Fibroblast of peridontal ligament (primary cell): ENCODE measurements at regions not wholly inside any gene's neighbourhood (a gene's known extent, or its start where the extent isn't known, plus 50 kb on each side); places are given as distances from the start of the nearest gene placed in this dataset.

Experiments used
- DNase-seq: peaks from one replicate; pipeline ENCODE4 v3.0.0-alpha.2; 2010; ENCODE audit errors: extremely low read depth

DNA sequence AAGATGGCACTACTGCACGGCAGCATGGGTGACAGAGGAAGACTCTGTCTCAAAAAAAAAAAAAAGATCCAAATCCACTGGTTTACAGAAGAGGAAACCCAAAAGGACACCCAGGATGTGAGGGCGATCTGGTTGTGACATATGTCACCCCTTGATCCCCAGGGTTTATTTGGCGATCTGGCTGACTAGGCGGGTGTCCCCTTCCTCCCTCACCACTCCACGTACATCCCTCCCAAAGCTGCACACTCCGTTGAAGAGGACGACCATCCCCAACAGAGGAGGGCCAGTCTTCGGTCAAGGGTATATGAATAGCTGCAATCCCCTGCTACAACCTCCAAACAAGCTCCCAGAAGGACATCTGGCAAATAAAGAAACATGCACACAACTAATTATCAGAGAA lies 111.6 kb downstream of the HTR5A start:
- no peak for DNase-seq

DNA sequence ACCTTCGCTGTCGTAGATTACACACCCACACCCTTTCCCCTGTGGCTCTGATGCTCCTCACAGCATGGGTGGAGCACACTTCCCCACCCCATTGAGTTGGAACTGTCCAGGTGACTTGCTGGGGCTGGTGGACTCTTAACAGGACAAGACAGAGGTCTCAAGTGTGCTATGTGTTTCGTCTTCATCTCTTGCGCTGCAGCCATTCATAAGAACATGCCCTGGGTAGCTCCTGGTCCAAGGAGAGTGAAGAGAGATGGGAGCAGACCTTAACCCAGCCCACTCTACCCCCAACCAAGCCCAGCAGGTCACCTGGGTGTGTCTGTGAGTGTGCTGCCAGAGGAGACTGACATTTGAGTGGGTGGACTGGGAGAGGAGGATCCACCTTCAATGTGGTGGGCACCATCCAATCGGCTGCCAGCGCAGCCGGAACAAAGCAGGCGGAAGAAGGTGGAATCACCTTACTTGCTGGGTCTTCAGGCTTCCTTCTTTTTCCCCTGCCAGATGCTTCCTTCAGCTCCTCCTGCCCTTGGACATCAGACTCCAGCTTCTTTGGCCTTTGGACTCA lies 112.4 kb downstream of the HTR5A start:
- DNase-seq: no peak

DNA sequence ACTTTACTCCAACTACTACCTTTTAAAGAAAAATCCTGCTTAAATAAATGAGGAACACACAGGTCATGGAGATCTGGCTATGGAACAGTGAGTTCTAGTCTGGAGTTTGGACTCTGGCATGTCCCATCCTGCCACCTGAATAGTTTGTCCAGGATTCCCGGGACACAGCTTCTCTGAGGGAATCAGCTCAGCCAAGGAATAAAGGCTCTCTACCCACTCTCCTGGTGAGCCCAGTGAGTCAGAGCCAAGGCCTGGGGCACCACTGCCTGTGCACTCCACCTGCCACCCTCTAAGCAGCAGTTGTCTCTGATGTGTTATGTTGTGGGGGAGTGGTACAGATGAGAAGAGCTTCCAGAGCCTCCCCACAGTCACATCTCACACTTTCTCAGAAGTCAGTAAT lies 113.5 kb downstream of the HTR5A start:
- DNase-seq: no peak

DNA sequence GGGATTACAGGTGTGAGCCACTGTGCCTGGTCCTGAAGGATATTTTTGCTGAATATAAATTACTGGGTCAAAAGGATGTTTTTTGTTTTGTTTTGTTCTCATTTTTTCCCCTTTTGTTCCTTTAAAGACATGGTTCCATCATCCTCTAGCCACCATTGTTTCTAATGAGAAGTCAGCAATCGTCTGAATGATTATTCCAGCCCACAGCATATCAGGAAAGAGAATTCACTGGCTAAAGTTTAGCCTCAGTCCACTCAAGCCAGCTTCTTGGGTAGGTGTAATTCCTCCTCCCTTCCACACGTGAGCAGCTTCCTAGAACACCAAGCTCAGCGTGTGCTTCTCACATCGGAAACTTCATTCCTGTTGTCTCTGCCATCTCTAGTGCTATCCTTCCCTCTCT lies 112.8 kb upstream of the INSIG1 start:
- DNase-seq: no peak

DNA sequence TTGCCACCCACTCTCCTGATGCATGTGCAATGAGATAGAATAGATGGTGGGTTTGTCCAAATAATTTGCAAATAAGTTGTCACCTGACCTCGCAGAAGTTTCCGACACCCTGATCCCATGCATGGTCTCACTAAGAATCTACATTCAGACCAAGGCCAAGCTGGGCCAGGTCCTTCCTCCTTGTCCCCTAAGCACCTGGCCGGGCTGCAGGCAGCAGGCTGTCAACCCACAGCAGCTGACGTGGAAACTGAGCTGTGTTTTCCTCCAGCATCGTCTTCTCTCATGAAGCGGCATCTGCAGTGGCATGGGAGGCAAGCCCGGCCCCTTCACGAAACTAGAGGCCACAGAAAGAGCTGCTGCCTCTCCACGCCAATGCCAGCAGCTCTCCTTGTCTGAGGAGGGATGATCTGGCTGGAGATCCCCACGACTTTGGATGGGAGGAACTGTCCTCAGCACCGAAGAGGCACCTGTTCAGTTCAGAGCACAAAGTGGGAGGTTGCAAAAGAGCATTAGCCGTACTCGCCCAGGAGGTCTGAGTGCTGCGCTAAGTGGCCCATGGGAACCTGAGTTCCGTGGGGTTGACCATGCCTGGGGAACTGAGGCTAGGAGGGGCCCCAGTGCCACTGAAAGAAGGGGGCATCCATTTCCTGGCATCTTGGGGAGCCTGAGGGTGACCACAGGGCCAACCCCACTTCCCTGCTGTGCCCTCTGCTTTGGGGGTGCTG lies 110.5 kb upstream of the INSIG1 start:
- DNase-seq: no peak

DNA sequence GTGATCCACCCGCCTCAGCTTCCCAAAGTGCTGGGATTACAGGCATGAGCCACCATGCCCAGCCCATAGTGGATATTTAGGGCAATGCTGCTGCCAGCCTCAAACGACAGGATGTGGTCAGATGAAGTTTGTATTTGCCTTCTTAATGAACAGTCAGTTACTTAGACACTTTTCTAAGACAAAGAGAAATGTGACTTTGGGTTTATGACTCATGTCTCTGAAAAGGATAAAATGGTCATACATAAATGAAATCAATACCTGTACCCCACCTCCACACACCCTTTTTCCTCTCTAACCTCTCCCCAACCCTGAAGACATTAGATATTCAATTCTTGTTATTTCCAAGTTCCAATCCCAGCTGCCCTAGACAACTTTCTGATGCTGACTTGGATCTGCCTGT lies 109.3 kb upstream of the INSIG1 start:
- no peak for DNase-seq

DNA sequence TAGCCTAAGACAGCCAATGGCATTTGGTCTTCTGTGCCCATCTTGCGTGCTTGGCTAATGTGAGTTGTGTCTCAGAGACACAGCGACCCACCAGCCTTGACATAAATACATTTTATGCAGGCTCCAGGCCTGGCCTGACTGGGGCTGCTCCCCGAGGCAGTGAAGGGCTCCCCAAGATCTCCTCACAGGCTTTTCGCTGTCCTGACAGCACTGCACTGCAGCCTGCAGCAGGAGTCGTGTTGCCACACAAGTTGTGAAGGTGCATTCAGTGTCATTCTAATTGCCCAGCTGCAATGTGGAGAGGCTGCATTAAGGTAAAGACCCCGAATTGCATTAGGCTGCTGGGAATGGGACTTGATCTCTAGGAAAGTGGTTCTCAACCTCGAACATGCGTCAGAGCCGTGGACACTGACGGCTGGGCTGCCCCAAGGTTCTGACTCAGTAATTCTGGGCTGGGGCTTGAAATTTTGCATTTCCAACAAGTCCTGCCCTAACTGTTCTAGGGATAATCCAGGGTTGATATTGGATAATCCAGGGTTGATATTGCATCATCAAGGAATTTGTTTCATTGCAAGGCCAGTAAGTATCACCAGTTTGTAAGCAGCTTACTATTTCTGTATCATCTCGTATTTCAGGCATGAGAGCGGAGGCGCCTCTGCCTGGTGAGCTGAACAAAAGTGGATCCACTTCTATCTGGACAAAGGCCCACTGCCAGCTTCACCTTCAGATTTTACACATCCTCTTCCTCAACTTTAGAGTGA lies 108.7 kb upstream of the INSIG1 start:
- peak; percentile 71 for DNase-seq

DNA sequence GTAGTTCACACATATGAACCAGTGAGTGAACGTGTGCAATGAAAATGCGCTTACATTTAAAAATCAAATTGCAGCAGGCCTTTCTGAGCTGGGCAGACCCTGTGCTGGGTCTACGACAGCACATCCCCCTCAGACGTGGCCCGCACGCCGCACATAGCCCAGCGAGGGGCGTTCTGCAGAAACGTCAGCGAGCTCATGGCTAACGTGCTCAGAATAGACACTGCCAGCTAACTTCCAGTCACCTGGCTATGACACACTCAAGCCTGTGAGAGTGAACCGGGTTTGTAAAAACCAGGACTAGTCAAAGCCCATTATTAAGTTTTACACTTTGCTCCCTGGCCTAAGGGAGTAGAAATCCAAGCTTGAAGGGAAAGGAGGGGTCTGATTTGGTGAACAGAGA lies 108.1 kb upstream of the INSIG1 start:
- no peak for DNase-seq

DNA sequence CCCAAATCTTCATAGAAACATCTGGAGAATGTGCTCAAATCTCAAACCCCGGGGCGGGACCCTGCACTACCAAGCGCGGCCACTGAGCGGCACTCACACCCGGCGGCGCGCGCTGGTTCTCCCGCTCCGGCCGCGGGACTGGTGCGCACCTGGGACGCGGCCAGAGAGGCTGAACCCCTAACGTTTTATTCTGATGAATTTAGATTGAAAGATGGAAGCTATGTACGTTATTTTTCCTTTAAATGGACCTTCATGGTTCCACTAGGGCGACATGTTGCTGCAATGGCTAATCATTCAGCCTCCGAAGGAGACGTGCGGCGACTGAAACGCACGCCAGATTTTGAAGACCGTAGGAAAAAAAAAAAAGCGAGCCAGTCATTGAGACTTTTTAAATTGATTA lies 107.0 kb upstream of the INSIG1 start:
- DNase-seq: peak; percentile 22

DNA sequence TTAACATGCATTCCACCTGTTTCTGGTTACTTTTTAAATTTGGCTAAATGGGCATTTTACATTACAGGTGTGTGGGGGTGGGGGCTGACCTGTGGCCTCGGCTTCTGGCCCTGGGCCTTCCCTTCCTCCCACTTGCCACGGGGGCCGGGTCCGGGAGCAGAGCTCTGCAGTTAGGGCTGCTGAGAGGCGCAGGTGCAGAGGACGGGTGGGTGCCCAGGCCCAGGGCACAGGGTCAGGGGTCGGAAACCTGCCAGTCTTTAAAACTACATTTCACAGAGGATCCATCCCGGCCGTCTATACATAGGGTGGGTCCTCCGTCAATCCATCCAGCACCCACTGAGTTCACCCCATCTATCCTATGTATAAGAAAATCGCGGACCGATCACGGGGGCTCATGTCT lies 106.5 kb upstream of the INSIG1 start:
- DNase-seq: no peak

DNA sequence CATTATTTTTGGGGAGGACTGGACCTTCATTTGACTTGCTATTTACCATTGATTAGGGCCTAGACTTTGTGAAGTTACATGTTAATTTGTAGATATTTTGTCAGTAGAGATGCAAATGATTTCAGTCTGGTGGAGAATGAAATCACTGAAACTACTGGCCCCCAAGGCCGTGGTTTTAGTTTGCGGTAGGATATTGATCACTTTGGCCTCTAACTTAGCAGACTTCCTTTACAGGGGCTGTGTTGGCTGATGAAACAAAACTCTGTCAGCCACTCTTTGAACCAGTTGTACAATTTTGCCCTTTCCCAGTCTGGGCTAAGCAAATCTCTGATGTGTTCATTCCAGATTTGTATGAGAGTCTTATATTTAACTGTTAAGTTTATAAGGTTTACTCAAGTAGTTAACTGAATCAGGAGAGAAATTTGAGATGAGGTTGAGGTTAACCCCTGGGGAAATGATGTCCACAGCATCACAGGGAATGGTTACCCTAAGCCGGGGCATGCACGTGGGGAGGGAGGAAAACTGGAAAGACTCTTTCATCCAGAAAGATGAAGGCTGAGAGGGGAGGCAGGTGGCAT lies 105.7 kb upstream of the INSIG1 start:
- peak; percentile 16 for DNase-seq

DNA sequence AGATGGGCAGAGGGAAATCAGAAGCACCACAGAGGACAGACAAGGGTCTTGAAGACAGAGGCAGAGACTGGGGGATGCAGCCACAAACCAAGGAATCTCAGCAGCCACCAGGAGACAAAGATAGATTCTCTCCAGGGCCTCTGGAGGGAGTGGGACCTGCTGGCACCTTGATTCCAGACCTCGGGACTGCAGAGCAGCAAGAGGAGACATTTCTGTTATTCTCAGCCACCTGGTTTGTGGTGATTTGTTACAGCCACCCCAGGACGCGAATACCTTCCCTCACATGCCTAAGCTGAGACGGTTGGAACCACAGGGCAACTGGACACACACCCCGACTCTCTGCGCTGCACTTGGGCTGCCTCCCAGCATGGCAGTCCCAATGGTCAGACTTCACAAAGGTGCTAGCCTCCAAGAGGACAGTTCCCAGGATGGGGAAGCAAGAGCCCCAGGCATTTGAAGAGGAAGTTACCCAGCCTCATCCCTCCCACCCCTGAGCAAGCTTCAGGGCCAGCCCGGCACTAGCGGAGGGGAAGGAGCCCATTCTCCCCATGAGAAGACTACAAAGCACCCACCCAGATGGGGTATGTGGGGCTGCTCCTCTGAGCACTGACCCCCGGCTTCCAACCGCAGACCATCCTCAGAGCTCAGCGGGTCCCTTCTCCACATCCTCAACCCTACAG lies 104.6 kb upstream of the INSIG1 start:
- no peak for DNase-seq

DNA sequence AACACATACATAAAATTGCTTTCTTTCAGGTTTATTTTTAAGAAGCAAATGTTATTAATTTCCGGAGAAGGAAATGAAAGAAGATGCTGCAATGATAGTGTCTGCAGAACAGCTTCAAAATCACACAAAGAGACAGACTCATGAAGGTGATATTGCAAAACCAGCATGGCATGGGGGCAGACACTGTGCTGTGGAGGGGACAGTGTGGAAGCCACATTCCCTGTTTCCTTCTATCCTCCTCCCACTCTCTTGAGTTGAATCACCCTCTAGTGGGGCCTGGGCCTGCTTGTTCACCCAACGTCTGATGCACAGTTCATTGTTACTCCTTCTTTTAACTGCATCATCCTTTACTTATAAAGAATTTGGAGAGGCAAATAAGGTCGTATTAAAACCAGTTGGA lies 104.0 kb upstream of the INSIG1 start:
- DNase-seq: no peak

DNA sequence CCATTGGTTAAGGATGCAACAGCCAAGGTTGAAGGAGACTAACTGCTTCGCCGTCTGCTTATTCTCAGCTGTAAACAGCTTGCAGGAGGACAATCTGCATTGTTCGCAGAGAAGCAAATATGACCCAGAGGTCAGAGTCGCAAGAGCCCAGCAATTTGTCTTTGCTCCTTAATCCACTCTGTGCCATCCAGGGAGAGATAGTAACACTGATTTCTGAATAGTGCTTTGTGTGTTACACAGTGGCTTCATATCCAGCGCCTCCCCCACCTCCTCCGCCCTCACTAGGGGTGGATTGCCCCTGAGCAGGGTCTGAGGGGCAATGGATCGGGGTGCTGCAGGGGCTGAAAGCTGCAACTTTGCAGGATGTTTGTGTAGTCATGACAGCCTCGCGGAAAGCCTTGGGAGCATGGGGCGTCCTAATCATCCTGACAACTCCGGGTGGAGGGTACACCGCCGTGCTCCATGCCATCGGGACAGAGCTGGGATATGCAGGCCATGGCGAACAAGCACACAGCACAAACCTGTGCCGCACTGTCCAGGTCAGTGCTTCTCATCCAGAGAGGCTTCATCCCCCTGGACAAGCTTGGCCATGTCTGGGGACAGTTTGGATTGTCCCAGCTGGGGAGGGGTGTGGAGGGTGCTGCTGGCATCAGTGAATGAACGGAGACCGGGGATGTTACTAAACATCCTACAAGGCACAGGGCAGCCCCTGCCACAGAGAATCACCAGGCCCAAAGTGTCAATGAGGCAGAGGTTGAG lies 103.1 kb upstream of the INSIG1 start:
- no peak for DNase-seq

DNA sequence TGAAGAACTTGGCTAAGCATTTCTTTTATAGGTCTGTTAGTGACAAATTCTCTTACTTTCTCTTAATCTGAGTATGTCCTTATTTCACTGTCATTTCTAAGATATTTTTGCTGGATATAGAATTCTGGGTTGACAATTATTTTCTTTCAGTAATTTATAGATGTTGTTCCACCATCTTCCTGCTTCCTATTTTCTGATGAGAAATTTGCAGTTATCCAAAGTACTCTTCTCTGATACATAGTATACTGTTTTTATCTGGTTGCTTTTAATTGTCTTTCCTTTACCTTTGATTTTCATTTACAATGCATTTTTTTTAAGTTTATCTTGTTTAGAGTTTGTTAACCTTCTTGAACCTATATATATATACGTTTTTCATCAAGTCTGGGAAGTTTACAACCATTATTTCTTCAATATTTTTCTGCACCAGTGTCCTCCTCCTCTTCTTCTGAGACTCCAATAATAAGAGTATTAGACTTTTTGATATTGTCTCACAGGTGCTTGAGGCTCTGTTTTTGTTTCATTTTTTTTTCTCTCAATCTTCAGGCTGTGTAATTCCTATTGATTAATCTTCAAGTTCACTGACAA lies 101.6 kb upstream of the INSIG1 start:
- no peak for DNase-seq

DNA sequence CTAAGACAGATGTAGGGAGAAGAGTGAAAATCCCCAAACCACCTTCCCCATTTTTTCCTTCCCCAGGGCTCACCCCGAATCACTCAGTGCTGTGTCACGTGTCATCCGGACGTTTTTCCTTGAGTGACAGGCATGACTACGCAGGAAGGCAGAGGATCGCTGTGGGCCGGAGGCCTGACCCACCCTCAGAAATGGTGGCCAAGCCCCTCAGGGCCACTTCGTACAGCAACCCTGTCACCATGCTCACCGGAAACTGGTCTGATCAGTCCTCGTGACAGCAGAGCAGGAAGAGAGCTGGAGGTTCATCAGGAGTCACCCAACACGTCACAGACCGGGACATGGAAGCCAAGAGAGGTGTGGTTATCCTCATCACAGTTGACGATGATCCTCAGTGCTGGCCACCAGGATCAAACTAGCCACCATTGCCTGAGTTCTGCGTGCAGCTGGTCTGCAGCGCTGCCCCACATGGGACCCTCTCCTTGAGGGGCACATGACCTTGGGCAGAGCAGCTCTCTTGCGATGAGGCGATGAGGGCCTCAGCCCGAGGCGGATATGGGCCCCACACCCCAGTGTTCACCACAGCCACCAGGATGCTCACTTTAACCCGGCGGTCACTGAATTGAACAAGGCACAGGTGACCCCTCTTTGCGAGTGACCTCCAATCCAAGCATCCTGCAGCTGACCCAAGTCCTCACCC lies 99.3 kb upstream of the INSIG1 start:
- no peak for DNase-seq

DNA sequence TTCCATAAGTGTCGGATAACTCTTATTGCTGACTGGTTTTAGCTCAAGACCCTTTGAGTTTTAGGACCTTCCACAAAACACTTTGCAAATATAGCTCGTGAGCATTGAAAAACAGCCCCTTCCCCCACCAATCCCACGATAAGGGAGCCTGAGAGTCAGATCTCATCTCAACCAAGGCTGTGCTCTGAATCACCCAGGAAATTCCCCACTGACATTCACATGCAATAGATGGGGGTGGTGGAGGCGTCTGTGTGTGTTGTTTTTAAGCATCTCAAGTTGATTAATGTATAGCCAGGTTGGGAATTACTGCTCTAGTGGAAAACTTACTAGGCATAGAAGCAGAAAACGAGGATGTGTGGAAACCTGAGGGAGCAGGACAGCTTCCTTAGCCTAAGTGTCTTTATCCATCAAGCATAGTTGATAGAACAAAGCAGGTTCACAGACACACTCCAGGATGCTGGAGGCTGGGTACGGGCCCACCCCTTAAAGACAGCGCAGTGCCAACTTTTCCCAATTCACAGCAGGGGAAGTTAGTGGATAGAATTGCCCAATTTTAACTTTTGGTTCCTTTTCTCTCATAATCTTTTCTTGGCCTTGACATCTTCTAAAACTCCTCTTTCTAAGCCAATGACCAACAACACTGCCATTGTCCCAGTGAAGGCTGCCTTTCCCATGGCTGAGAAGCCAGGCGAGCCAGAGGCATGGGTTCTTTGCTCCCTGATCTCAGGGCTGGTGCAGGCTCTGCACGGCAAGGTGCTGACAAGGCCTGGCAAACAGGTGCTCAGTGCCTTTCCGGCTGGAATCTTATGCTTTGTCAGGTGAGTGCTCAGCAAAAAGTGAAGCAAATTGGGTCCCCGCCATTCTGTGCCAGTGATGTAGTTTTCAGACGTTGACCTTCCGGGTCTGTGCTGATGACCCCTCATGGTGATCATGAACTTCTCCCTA lies 98.5 kb upstream of the INSIG1 start:
- DNase-seq: peak; percentile 50

DNA sequence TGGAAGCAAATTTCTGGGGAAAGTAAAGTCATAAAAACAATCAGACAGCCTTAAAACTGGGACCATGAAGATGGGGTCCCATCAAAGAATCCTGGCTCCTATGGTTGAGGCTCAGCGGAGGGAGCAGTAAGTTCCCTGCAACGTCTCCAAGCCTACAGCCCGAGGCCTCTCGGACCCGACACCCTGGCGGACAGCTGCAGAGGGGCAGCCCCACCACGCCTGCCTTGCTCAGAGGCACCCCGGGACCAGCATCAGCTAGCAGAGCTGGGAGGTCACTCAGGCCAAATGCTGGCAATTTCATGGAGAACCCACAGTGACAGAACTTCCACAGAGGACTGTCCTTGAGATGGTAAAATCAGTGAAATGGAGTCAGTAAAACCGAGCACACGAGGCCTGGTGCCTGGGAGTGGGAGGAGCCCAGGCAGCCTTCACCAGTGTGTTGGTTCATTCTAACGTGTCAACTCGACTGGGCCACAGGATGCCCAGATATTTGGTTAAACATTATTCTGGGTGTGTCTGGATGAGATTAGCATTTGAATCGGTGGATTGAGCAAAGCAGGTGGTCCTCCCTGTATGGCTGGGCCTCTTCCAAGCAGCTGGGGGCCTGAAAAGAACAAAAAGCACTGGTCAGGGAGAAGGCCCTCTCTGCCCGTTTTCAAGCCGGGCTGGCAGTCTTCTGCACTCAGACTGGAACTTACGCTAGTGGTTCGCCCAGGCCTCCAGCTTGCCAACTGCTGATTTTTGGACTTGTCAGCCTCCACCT lies 96.2 kb upstream of the INSIG1 start:
- no peak for DNase-seq
